Keratinocyte (primary cell): ENCODE measurements at regions not wholly inside any gene's neighbourhood (a gene's known extent, or its start where the extent isn't known, plus 50 kb on each side); places are given as distances from the start of the nearest gene placed in this dataset.

ENCODE experiments used
- DNase-seq: peaks from one replicate; pipeline ENCODE4 v3.0.0-alpha.2; 2011; ENCODE audit warnings: low read depth, missing footprints, low spot score
- FAIRE-seq: peaks from 2 replicates; lab custom pipeline; 2011; peaks lifted over from hg19 to GRCh38; lab: Jason Lieb, UNC
- H2AFZ ChIP-seq: 2 replicates; pipeline ENCODE4 v1.6.0; 2012; ENCODE audit warnings: low read length, control low read depth, inconsistent platforms; ENCODE audit not compliant: control insufficient read depth
- H3K27ac ChIP-seq: 2 replicates; pipeline ENCODE4 v1.5.1; 2011; ENCODE audit warnings: low read length; ENCODE audit not compliant: control insufficient read depth, insufficient read depth
- H3K27me3 ChIP-seq: 3 replicates; pipeline ENCODE4 v1.6.0; 2011; ENCODE audit warnings: low read length; ENCODE audit not compliant: control insufficient read depth, insufficient read depth; ENCODE audit errors: extremely low read depth
- H3K36me3 ChIP-seq, 2 experiments: 2 replicates in 1 of 2; 3 replicates in 1 of 2; pipeline ENCODE4 v1.5.1; 2011; ENCODE audit warnings: low read length in 2 of 2, mild to moderate bottlenecking in 1 of 2; ENCODE audit not compliant: control insufficient read depth in 2 of 2, insufficient read depth in 2 of 2; ENCODE audit errors: extremely low read depth in 1 of 2
- H3K4me1 ChIP-seq: 3 replicates; pipeline ENCODE4 v1.5.1; 2011; ENCODE audit warnings: low read length; ENCODE audit not compliant: control insufficient read depth, insufficient read depth; ENCODE audit errors: extremely low read depth
- H3K4me2 ChIP-seq: 3 replicates; pipeline ENCODE4 v1.6.0; 2011; ENCODE audit warnings: low read depth, low read length; ENCODE audit not compliant: control insufficient read depth, insufficient read depth; ENCODE audit errors: extremely low read depth
- H3K4me3 ChIP-seq, 3 experiments: fragments of 200-600 bp in 1 of 3; sonication (generic) in 1 of 3; 2 replicates in 2 of 3; 3 replicates in 1 of 3; pipeline ENCODE4 v1.5.1; 2011 to 2016; ENCODE audit warnings: low read length in 3 of 3, mild to moderate bottlenecking in 3 of 3, control low read depth in 2 of 3, inconsistent platforms in 1 of 3, low read depth in 1 of 3, mixed read lengths in 1 of 3, mixed run types in 1 of 3, moderate library complexity in 1 of 3; ENCODE audit not compliant: control insufficient read depth in 2 of 3, insufficient read depth in 2 of 3; ENCODE audit errors: extremely low read depth in 1 of 3
- H3K79me2 ChIP-seq: 2 replicates; pipeline ENCODE4 v1.6.0; 2012; ENCODE audit warnings: low read length; ENCODE audit not compliant: control insufficient read depth, insufficient read depth
- H3K9ac ChIP-seq: 3 replicates; pipeline ENCODE4 v1.6.0; 2011; ENCODE audit warnings: low read length; ENCODE audit not compliant: control insufficient read depth, insufficient read depth; ENCODE audit errors: extremely low read depth
- H3K9me1 ChIP-seq: 3 replicates; pipeline ENCODE4 v1.6.0; 2011; ENCODE audit warnings: low read length; ENCODE audit not compliant: control insufficient read depth, insufficient read depth; ENCODE audit errors: extremely low read depth
- H3K9me3 ChIP-seq: 2 replicates; pipeline ENCODE4 v1.5.1; 2012; ENCODE audit warnings: low read depth, low read length; ENCODE audit not compliant: control insufficient read depth
- H4K20me1 ChIP-seq: 3 replicates; pipeline ENCODE4 v1.6.0; 2011; ENCODE audit warnings: low read length; ENCODE audit not compliant: control insufficient read depth, insufficient read depth; ENCODE audit errors: extremely low read depth
- CTCF ChIP-seq, 3 experiments: IDR thresholded peaks in 1 of 3; conservative IDR thresholded peaks in 1 of 3; optimal IDR thresholded peaks in 1 of 3; 2 replicates in 2 of 3; 3 replicates in 1 of 3; pipeline versions ENCODE3 to v1.5.1; 2011; ENCODE audit warnings: low read length in 3 of 3, mild to moderate bottlenecking in 3 of 3, moderate library complexity in 2 of 3, control low read depth in 1 of 3, inconsistent platforms in 1 of 3; ENCODE audit not compliant: insufficient read depth in 2 of 3; ENCODE audit errors: extremely low read depth in 1 of 3
- EZH2 ChIP-seq: IDR thresholded peaks from one replicate; pipeline ENCODE4 v1.6.1; 2012; ENCODE audit warnings: inconsistent platforms, mild to moderate bottlenecking, low read length, moderate library complexity
- dilution Hi-C: fragments of 300-500 bp; cut with MboI; formaldehyde crosslinking; loops from one replicate; pipeline ENCODE4 v1.7.0; 2020; ENCODE audit warnings: low sequenced_read_pairs; ENCODE audit not compliant: extremely low pct_ligation_motif_present

- Histone ChIP-seq H3K9me1 (no peaks in the 10 kb centered on the region), H2AFZ (no peak overlapping the region), H3K4me2 (no peak overlapping the region), H3K4me1 (peaks cover 5% of the 10 kb centered on the region), H3K9ac (no peak overlapping the region), H4K20me1 (no peaks in the 10 kb centered on the region), H3K27ac (no peak overlapping the region), H3K36me3 (no peaks in the 10 kb centered on the region), H3K4me3 (no peak overlapping the region), H3K27me3 (no peaks in the 10 kb centered on the region), H3K9me3 (no peaks in the 10 kb centered on the region), H3K79me2 (no peaks in the 10 kb centered on the region)
- DNase-seq = no peak
- dilution Hi-C loops = no loop called here
- no peak for FAIRE-seq
- no peak for TF ChIP-seq CTCF (optimal IDR thresholded peaks at IDR 0.05 in 1 of 3, IDR thresholded peaks at IDR 0.05 in 1 of 3, conservative IDR thresholded peaks at IDR 0.05 in 1 of 3; ENCODE audit: extremely low read depth in 1 of 3, insufficient read depth in 2 of 3, low read length in 3 of 3)
- no peak for TF ChIP-seq EZH2
Observed at GRCh38 chr11:36751335-36751781, 153.3 kb upstream of the RAG2 start.

GRCh38 chr11:36750349-36750748, 152.3 kb upstream of the RAG2 start:
- Histone ChIP-seq H2AFZ (no peak overlapping the region), H4K20me1 (no peaks in the 10 kb centered on the region), H3K9me3 (no peaks in the 10 kb centered on the region), H3K4me1 (peaks cover 5% of the 10 kb centered on the region), H3K79me2 (no peaks in the 10 kb centered on the region), H3K4me2 (no peak overlapping the region), H3K36me3 (no peaks in the 10 kb centered on the region), H3K9ac (no peak overlapping the region), H3K27ac (no peak overlapping the region), H3K27me3 (no peaks in the 10 kb centered on the region), H3K4me3 (no peak overlapping the region), H3K9me1 (no peaks in the 10 kb centered on the region)
- TF ChIP-seq EZH2 (no peak), CTCF (optimal IDR thresholded peaks at IDR 0.05 in 1 of 3, IDR thresholded peaks at IDR 0.05 in 1 of 3, conservative IDR thresholded peaks at IDR 0.05 in 1 of 3; ENCODE audit: extremely low read depth in 1 of 3, insufficient read depth in 2 of 3, low read length in 3 of 3) (no peak)
- dilution Hi-C loops = no loop called here
- FAIRE-seq (peak; percentile 9), DNase-seq (no peak)
